Testis (tissue), 2 donors: ENCODE measurements at regions not wholly inside any gene's neighbourhood (a gene's known extent, or its start where the extent isn't known, plus 50 kb on each side); places are given as distances from the start of the nearest gene placed in this dataset.

Experiments
- DNase-seq: peaks from one replicate; pipeline ENCODE4 v3.0.0-alpha.2; 2019
- H3K27ac ChIP-seq, 2 donors: fragments of 200-600 bp; sonication (generic); one replicate each; pipeline ENCODE4 v1.5.1; 2019
- H3K27me3 ChIP-seq: fragments of 200-600 bp; sonication (generic); one replicate; pipeline ENCODE4 v1.5.1; 2019
- H3K36me3 ChIP-seq: fragments of 200-600 bp; sonication (generic); one replicate; pipeline ENCODE4 v1.5.1; 2017; ENCODE audit warnings: low read depth; ENCODE audit errors: missing control alignments
- H3K4me1 ChIP-seq: fragments of 200-600 bp; sonication (generic); one replicate; pipeline ENCODE4 v1.5.1; 2019
- H3K4me3 ChIP-seq, 2 donors: fragments of 200-600 bp; sonication (generic); one replicate each; pipeline ENCODE4 v1.5.1; 2017 to 2019
- H3K9me3 ChIP-seq: fragments of 200-600 bp; sonication (generic); one replicate; pipeline ENCODE4 v1.5.1; 2017
- POLR2A ChIP-seq: fragments of 450-650 bp; IDR thresholded peaks from one replicate; pipeline ENCODE4 v1.6.1; 2017; ENCODE audit warnings: antibody characterized with exemption, mild to moderate bottlenecking, moderate library complexity
- WGBS, 2 donors: methylation state at CpG; one replicate each; pipeline ENCODE4 v1.1.5; 2018; 5-methylcytosine and 5-hydroxymethylcytosine counted together
- intact Hi-C: fragments of 100-400 bp; cut with DNase I; formaldehyde crosslinking; loops from one replicate; pipeline ENCODE4 v1.15.1; 2023; ENCODE audit warnings: low total_unique reads
- TF ChIP-seq, protein P1 (sequence below), 3 experiments: fragments of 450-650 bp in 2 of 3; fragments of 200-600 bp in 1 of 3; sonication (generic) in 1 of 3; IDR thresholded peaks; one replicate each; pipeline ENCODE4 v1.5.1; 2016 to 2019; ENCODE audit warnings: antibody characterized with exemption in 3 of 3, mild to moderate bottlenecking in 2 of 3, moderate library complexity in 1 of 3

DNA sequence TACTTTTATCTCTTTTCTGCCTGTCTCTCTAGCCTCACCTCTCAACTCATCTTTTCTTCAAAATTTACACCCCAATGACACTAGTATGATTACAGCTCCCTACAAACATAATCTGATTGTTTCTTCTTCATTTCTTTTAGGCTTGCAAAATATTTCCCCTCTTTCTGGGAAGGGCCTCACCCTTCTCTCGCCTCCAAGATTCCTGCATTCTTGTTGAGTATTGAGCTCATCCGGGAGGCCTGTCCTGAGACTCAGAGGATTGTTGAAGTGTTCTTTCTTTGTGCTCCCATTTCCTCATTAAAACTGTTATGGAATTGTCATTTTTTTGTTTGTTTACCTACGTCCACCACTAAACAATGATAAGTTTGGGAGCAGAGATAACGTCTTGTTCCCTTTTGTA, 99.1 kb upstream of the CHRM3 start:
- WGBS, 2 donors: 57 to 62% methylated on average over 4 of the region's 4 CpGs

DNA sequence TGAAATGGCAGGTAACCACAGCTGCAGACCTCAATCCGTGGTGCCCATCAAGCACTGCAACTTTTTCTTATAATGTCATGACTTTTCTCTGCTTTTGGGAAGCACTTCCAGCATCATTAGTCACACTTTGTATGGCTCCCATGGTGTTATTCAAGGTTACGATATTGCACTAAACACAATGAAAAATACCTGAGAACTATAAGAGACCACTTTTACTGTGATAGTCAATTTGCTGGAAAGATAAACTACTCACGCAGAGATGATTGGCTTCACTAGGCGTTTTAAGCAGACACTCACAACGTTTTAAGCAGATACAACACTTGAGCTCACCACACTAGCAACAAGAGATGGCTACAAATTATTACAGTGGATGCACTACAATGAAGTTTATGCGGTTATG, 103.2 kb upstream of the CHRM3 start:
- Histone ChIP-seq H3K4me1 (no peaks in the 10 kb centered on the region), H3K9me3 (no peaks in the 10 kb centered on the region), H3K4me3 (no peak overlapping the region), H3K27me3 (no peaks in the 10 kb centered on the region), H3K27ac (no peak overlapping the region), H3K36me3 (no peaks in the 10 kb centered on the region)
- 67 to 75% methylated on average over 6 of the region's 6 CpGs for WGBS, 2 donors
- intact Hi-C loops: no loop called here
- no peak for DNase-seq
- TF ChIP-seq POLR2A: no peak
- TF ChIP-seq, protein P1, sequence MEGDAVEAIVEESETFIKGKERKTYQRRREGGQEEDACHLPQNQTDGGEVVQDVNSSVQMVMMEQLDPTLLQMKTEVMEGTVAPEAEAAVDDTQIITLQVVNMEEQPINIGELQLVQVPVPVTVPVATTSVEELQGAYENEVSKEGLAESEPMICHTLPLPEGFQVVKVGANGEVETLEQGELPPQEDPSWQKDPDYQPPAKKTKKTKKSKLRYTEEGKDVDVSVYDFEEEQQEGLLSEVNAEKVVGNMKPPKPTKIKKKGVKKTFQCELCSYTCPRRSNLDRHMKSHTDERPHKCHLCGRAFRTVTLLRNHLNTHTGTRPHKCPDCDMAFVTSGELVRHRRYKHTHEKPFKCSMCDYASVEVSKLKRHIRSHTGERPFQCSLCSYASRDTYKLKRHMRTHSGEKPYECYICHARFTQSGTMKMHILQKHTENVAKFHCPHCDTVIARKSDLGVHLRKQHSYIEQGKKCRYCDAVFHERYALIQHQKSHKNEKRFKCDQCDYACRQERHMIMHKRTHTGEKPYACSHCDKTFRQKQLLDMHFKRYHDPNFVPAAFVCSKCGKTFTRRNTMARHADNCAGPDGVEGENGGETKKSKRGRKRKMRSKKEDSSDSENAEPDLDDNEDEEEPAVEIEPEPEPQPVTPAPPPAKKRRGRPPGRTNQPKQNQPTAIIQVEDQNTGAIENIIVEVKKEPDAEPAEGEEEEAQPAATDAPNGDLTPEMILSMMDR (IDR thresholded peaks at IDR 0.05): no peak

More for the DNA sequence above, 99.1 kb upstream of the CHRM3 start:
- TF ChIP-seq, protein P1 (IDR thresholded peaks at IDR 0.05): no peak
- no peak for TF ChIP-seq POLR2A
- Histone ChIP-seq H3K27me3 (no peaks in the 10 kb centered on the region), H3K4me3 (no peak overlapping the region), H3K36me3 (no peaks in the 10 kb centered on the region), H3K9me3 (no peaks in the 10 kb centered on the region), H3K27ac (no peak overlapping the region), H3K4me1 (no peaks in the 10 kb centered on the region)
- no peak for DNase-seq
- intact Hi-C loops: no loop called here

DNA sequence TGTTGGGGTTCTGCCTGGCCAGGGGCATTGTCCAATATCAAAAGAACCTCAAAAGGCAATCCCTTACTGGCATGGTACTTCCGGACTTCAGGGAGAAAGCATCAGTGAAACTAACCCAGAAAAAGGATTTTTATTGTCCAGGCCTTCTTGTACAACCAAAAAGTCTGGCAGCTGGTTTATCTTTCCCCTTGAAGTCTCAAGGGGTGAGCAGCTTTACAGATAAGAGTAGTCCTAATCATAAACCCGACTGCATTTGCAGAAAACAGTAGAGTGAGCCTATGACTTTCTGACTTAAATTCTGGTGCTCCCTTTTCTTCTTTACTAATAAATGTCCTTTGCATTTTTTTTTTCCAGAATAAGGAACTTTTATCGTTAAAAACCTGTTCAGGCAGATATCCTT, 104.0 kb upstream of the CHRM3 start:
- 23 to 35% methylated on average over 3 of the region's 3 CpGs for WGBS, 2 donors
- intact Hi-C loops: no loop called here
- TF ChIP-seq, protein P1 (IDR thresholded peaks at IDR 0.05): no peak
- TF ChIP-seq POLR2A: no peak

DNA sequence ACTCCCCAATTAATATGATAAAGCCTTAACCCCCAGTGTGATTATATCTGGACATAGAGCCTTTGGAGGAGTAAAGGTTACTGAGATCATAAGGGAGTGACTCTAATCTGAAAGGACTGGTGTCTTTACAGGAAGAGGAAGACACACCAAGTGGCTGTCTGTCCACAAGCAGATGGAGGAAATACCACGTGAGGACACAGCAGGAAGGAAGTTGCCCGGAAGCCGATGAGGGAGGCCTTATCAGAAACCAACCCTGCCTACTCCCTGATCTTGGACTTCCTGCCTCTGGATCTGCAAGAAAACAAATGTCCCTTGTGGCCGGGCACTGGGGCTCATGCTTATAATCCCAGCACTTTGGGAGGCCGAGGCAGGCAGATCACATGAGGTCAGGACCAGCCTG, 110.3 kb upstream of the CHRM3 start:
- no peak for TF ChIP-seq POLR2A
- TF ChIP-seq, protein P1 (IDR thresholded peaks at IDR 0.05): no peak
- intact Hi-C loops: no loop called here
- H3K27me3 ChIP-seq: no peaks in the 10 kb centered on the region
- WGBS, 2 donors: 77 to 79% methylated on average over 5 of the region's 5 CpGs
- DNase-seq: no peak
- H3K9me3 ChIP-seq: no peaks in the 10 kb centered on the region
- H3K36me3 ChIP-seq: no peaks in the 10 kb centered on the region
- no peak overlapping the region for H3K27ac ChIP-seq
- no peaks in the 10 kb centered on the region for H3K4me1 ChIP-seq
- H3K4me3 ChIP-seq: no peak overlapping the region

More for the DNA sequence above, 104.0 kb upstream of the CHRM3 start:
- Histone ChIP-seq H3K4me3 (no peak overlapping the region), H3K4me1 (no peaks in the 10 kb centered on the region), H3K9me3 (no peaks in the 10 kb centered on the region), H3K27me3 (no peaks in the 10 kb centered on the region), H3K27ac (no peak overlapping the region), H3K36me3 (no peaks in the 10 kb centered on the region)
- no peak for DNase-seq

DNA sequence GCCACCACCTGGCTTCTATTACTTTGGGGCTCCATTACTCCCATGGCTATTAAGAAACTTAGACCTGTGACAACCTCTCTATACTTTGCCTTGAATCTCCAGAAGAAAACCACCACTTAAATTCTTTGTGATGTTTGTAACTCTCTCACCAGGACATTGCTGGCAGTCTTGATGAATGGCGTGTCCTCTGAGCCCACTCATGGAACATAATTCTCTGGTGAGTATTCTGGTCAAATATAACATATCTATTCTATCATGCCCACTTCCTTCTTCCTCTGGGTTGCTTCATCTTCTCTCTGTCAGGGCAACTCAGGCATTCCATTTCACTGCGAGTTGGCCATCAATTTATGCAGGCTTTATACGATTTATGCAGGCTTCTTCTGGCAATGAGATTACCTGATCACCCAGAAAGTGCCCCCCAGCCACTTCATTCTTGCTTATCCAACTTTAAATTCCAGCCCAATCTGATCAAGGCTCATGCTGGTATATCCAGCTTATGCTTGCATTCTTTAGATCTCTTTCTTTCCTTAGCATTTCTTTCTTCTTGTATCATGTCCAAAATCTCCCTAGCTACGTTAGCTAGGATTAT, 112.0 kb upstream of the CHRM3 start:
- no peaks in the 10 kb centered on the region for H3K9me3 ChIP-seq
- TF ChIP-seq, protein P1 (IDR thresholded peaks at IDR 0.05): no peak
- no peak for TF ChIP-seq POLR2A
- intact Hi-C loops: no loop called here
- no peak for DNase-seq
- H3K27me3 ChIP-seq: no peaks in the 10 kb centered on the region
- H3K27ac ChIP-seq: no peak overlapping the region
- WGBS, 2 donors: 69 to 80% methylated on average over 4 of the region's 4 CpGs
- H3K4me1 ChIP-seq: no peaks in the 10 kb centered on the region
- H3K4me3 ChIP-seq: no peak overlapping the region
- no peaks in the 10 kb centered on the region for H3K36me3 ChIP-seq
